BJ (cell line): ENCODE measurements at regions not wholly inside any gene's neighbourhood (a gene's known extent, or its start where the extent isn't known, plus 50 kb on each side); places are given as distances from the start of the nearest gene placed in this dataset.

Experiments used
- CTCF ChIA-PET: fragments of 350-600 bp; formaldehyde crosslinking; extraction: SDS; loops from one replicate; lab custom pipeline; 2021; ENCODE audit warnings: antibody characterized with exemption, inconsistent platforms; lab: Yijun Ruan, JAX
- POLR2A ChIA-PET: fragments of 300-600 bp; sonication (Branson Sonifier 250); formaldehyde crosslinking; extraction: SDS; loops from one replicate; lab custom pipeline; 2021; ENCODE audit warnings: antibody characterized with exemption; lab: Charles Lee
- DNase-seq: peaks from one replicate; pipeline ENCODE4 v3.0.0-alpha.2; 2011; ENCODE audit warnings: low read depth
- H3K27me3 ChIP-seq: 2 replicates; pipeline ENCODE4 v1.6.0; 2011; ENCODE audit warnings: low read length; ENCODE audit not compliant: control insufficient read depth, insufficient read depth
- H3K36me3 ChIP-seq: 2 replicates; pipeline ENCODE4 v1.5.1; 2011; ENCODE audit warnings: low read length; ENCODE audit not compliant: control insufficient read depth, insufficient read depth
- H3K4me3 ChIP-seq: 2 replicates; pipeline ENCODE4 v1.5.1; 2011; ENCODE audit warnings: low read depth, mild to moderate bottlenecking, control low read depth, low read length
- TF ChIP-seq, protein P1 (sequence below): IDR thresholded peaks from 2 replicates; pipeline ENCODE4 v1.5.1; 2011; ENCODE audit warnings: low read depth, mild to moderate bottlenecking, control low read depth, inconsistent platforms, low read length, moderate library complexity; ENCODE audit not compliant: insufficient read depth

DNA sequence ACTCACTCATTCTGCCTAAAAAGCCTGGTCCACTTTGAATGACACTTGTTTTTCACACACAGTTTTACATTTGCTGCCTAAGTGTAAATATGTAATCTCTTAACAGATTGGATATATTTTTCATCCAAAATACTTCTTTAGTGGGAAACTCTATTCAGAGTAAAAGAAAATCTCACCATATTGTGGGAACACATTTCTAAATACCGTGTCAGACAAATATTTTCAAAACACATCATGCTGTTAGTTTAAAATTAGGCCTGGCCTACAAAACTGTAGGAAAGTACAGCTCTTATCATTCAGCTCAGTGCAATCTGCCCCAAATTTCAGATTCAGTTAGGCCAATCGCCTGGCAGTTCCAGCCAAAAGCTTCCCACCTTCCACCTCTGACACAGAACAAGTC, 849.8 kb downstream of the NXPH1 start:
- ChIA-PET POLR2A (no interaction called here), CTCF (no interaction called here)
- DNase-seq, result no peak
- TF ChIP-seq, protein P1, sequence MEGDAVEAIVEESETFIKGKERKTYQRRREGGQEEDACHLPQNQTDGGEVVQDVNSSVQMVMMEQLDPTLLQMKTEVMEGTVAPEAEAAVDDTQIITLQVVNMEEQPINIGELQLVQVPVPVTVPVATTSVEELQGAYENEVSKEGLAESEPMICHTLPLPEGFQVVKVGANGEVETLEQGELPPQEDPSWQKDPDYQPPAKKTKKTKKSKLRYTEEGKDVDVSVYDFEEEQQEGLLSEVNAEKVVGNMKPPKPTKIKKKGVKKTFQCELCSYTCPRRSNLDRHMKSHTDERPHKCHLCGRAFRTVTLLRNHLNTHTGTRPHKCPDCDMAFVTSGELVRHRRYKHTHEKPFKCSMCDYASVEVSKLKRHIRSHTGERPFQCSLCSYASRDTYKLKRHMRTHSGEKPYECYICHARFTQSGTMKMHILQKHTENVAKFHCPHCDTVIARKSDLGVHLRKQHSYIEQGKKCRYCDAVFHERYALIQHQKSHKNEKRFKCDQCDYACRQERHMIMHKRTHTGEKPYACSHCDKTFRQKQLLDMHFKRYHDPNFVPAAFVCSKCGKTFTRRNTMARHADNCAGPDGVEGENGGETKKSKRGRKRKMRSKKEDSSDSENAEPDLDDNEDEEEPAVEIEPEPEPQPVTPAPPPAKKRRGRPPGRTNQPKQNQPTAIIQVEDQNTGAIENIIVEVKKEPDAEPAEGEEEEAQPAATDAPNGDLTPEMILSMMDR, result no peak
- Histone ChIP-seq H3K27me3 (no peaks in the 10 kb centered on the region), H3K36me3 (no peaks in the 10 kb centered on the region), H3K4me3 (no peak overlapping the region)

DNA sequence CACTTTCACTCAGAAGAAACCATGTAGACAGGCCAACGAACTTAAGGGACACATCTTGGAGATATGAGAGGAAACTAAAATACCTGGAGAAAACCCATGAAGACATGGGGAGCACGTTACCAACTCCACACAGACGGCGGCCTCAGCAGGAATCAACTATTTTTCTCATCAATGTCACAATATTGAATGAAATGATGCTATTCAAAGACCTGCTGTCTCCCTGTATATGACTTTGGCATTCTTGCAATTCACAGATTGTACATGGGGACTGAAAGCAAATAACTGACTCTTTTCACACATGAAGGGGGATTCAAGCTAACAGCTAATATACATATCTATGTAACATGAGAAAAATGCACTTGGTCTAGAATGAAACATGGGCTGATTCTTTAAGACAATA, 869.0 kb downstream of the NXPH1 start:
- no peak overlapping the region for H3K4me3 ChIP-seq
- ChIA-PET POLR2A (no interaction called here), CTCF (no interaction called here)
- DNase-seq, result no peak
- H3K36me3 ChIP-seq, result no peaks in the 10 kb centered on the region
- TF ChIP-seq, protein P1, result no peak
- H3K27me3 ChIP-seq, result no peaks in the 10 kb centered on the region

DNA sequence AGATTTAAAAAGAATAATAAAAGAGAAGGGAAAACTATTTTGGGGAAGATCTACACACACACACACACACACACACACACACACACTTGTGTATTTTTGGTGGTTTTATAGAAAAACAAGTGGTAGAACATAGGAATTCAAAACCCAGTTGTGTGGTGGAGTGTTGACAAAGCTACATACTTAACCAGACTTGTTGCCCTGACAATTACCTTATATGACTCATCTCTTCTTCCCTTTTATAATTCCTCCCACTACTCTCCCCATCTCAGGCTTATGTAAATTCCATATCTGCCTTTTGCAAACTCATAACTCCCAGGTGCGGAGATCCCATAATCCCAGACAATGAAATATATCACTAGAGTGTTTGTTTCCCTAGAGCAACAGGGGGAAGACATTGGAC, 873.7 kb downstream of the NXPH1 start:
- H3K4me3 ChIP-seq, result no peak overlapping the region

GRCh38 chr7:9324513-9324912, 891.1 kb downstream of the NXPH1 start:
- TF ChIP-seq, protein P1, result no peak
- H3K36me3 ChIP-seq, result no peaks in the 10 kb centered on the region
- no peak for DNase-seq
- H3K27me3 ChIP-seq, result no peaks in the 10 kb centered on the region
- H3K4me3 ChIP-seq, result no peak overlapping the region
- POLR2A ChIA-PET, result no interaction called here
- CTCF ChIA-PET, result no interaction called here

More for the DNA sequence above, 873.7 kb downstream of the NXPH1 start:
- CTCF ChIA-PET, result no interaction called here
- Histone ChIP-seq H3K27me3 (no peaks in the 10 kb centered on the region), H3K36me3 (no peaks in the 10 kb centered on the region)
- POLR2A ChIA-PET, result no interaction called here
- TF ChIP-seq, protein P1, result no peak
- DNase-seq, result no peak

DNA sequence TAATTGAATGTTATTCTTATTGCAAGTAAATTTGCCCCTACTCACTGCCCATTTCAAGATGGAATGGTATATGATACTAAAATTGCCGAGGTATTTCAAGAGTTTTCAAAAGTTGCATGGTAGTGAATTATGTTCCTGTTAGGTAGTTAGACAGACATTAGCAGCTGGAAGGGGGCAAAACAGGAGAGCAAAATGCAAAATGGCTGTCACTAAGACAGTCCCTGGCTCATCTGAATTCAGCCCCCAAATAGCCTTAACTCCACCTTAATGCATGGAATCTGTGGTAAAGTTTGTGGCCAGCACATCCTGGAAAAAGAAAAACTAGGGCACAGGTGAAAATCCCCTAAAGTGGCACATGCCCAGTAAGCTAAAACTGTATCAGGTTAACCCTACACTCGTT, 894.9 kb downstream of the NXPH1 start:
- POLR2A ChIA-PET, result no interaction called here
- TF ChIP-seq, protein P1, result no peak
- CTCF ChIA-PET, result no interaction called here
- Histone ChIP-seq H3K36me3 (no peaks in the 10 kb centered on the region), H3K4me3 (no peak overlapping the region), H3K27me3 (no peaks in the 10 kb centered on the region)
- DNase-seq, result no peak
